GM12874 (cell line): ENCODE measurements at regions not wholly inside any gene's neighbourhood (a gene's known extent, or its start where the extent isn't known, plus 50 kb on each side); places are given as distances from the start of the nearest gene placed in this dataset.

Source experiments
- CTCF ChIP-seq: IDR thresholded peaks from 2 replicates; pipeline ENCODE4 v1.5.1; 2011; ENCODE audit warnings: low read depth, mild to moderate bottlenecking, control low read depth, low read length, moderate library complexity; ENCODE audit not compliant: insufficient read depth

DNA sequence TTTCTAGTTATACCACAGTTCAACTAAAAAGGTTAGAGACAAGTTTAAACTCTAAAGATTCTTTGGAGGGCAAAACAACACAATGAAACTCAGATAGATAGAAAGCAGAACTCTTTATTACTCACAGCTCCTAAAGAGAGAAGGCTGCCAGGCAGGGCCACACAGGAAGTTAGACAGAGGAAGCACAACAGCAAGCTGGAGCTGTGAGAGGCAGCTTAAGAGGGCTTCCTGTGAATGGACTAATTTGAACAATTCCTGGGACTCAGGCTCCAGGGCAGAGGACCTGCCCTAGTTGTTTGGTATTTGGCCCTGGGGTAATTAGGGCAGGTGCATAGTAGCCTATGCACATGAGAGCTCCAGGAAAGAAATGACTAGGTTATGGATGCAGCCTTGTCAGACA lies 803.6 kb downstream of the DIAPH3 start:
- no peak for TF ChIP-seq CTCF

- TF ChIP-seq CTCF = no peak
Measured at GRCh38 chr13:59360916-59361315, 802.8 kb downstream of the DIAPH3 start.

- no peak for TF ChIP-seq CTCF
Measured at GRCh38 chr13:59363313-59363712, 800.4 kb downstream of the DIAPH3 start.

- no peak for TF ChIP-seq CTCF
Measured at GRCh38 chr13:59363947-59364346, 799.8 kb downstream of the DIAPH3 start.

- TF ChIP-seq CTCF = no peak
Measured at GRCh38 chr13:59364641-59365085, 799.1 kb downstream of the DIAPH3 start.

DNA sequence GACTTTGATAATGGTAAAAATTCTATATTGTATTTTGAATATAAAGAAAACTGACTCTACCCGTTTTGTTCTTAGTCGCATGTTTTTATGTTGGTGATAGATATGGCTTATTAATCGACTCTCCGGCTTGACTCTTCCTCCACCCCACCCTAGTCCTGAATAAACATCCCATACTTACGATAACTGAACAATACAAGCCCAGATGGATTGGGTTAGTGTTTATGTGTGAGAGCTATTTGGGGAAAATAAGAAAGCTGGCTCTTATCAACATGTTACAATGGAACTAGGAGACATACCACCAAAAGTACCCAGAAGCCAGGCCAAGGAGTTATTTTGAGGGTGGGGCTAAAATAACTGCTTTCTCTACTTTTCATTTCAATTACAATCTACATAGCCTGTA lies 796.3 kb downstream of the DIAPH3 start:
- no peak for TF ChIP-seq CTCF

- no peak for TF ChIP-seq CTCF
Measured at GRCh38 chr13:59367904-59368303, 795.8 kb downstream of the DIAPH3 start.

GRCh38 chr13:59368693-59369092 lies 795.0 kb downstream of the DIAPH3 start:
- TF ChIP-seq CTCF = no peak
